GM12878 (cell line): ENCODE measurements at regions not wholly inside any gene's neighbourhood (a gene's known extent, or its start where the extent isn't known, plus 50 kb on each side); places are given as distances from the start of the nearest gene placed in this dataset.

ENCODE experiments used
- ATAC-seq: fragments of 200-7000 bp; cut with Tn5 transposase; 3 replicates; pipeline ENCODE4 v1.9.1; 2020; ENCODE audit warnings: mild to moderate bottlenecking, moderate library complexity
- BruUV-seq: library from RNA; stranded (reverse); fragments of 400-500 nt; replicated peaks from 2 replicates; lab custom pipeline; 2021; lab: Mats Ljungman, UMichigan
- CTCF ChIA-PET: fragments of 300-600 bp; sonication (Branson Sonifier 250); formaldehyde crosslinking; extraction: SDS; loops from one replicate; lab custom pipeline; 2021; ENCODE audit warnings: inconsistent platforms; lab: Yijun Ruan, JAX
- POLR2A ChIA-PET: fragments of 350-600 bp; formaldehyde crosslinking; extraction: SDS; loops from one replicate; lab custom pipeline; 2021; ENCODE audit warnings: inconsistent platforms; lab: Charles Lee
- RAD21 ChIA-PET: fragments of 300-600 bp; sonication (Branson Sonifier 250); formaldehyde crosslinking; loops from one replicate; lab custom pipeline; 2023; ENCODE audit warnings: antibody characterized with exemption; ENCODE audit not compliant: unreplicated experiment; lab: Charles Lee
- SMC1A ChIA-PET: fragments of 300-600 bp; sonication (Branson Sonifier 250); formaldehyde crosslinking; loops from one replicate; lab custom pipeline; 2023; ENCODE audit not compliant: unreplicated experiment, uncharacterized antibody; lab: Charles Lee
- DNase-seq: peaks from one replicate; pipeline ENCODE4 v3.0.0-alpha.2; 2011; ENCODE audit warnings: low read depth, low spot score
- FAIRE-seq: peaks from 3 replicates; lab custom pipeline; 2011; peaks lifted over from hg19 to GRCh38; lab: Jason Lieb, UNC
- H2AFZ ChIP-seq: 2 replicates; pipeline ENCODE4 v1.6.0; 2011; ENCODE audit warnings: low read depth, low read length, control low read depth; ENCODE audit not compliant: control insufficient read depth
- H3K27ac ChIP-seq: 2 replicates; pipeline ENCODE4 v1.5.1; 2011; ENCODE audit warnings: control low read depth; ENCODE audit not compliant: control insufficient read depth, insufficient read depth
- H3K27me3 ChIP-seq, 2 experiments: replicated peaks in 1 of 2; 2 replicates each; pipeline versions ENCODE4 v1.6.0 to v1.6.1; 2011; ENCODE audit warnings: low read length in 1 of 2; ENCODE audit not compliant: control insufficient read depth in 2 of 2, insufficient read depth in 2 of 2
- H3K36me3 ChIP-seq, 2 experiments: 2 replicates each; pipeline ENCODE4 v1.5.1; 2011; ENCODE audit warnings: low read length in 1 of 2; ENCODE audit not compliant: control insufficient read depth in 2 of 2, insufficient read depth in 2 of 2
- H3K4me1 ChIP-seq: 2 replicates; pipeline ENCODE4 v1.6.1; 2011; ENCODE audit warnings: mild to moderate bottlenecking, low read length, moderate library complexity, mixed read lengths; ENCODE audit not compliant: control insufficient read depth, insufficient read depth
- H3K4me2 ChIP-seq: 2 replicates; pipeline ENCODE4 v1.6.0; 2011; ENCODE audit warnings: control low read depth; ENCODE audit not compliant: control insufficient read depth, insufficient read depth
- H3K4me3 ChIP-seq: fragments of 200-600 bp; sonication (generic); 2 replicates; pipeline ENCODE4 v1.5.1; 2016
- H3K79me2 ChIP-seq: 2 replicates; pipeline ENCODE4 v1.6.0; 2011; ENCODE audit warnings: low read length; ENCODE audit not compliant: control insufficient read depth, insufficient read depth
- H3K9ac ChIP-seq: 2 replicates; pipeline ENCODE4 v1.8.0; 2011; ENCODE audit warnings: low read length, control low read depth, mixed read lengths; ENCODE audit not compliant: control insufficient read depth, insufficient read depth
- H3K9me3 ChIP-seq: replicated peaks from 3 replicates; pipeline ENCODE4 v1.5.1; 2011; ENCODE audit warnings: mild to moderate bottlenecking, low read length; ENCODE audit not compliant: control insufficient read depth, insufficient read depth
- H4K20me1 ChIP-seq: 2 replicates; pipeline ENCODE4 v1.6.0; 2011; ENCODE audit not compliant: control insufficient read depth, insufficient read depth
- RCOR1 ChIP-seq: conservative IDR thresholded peaks from 2 replicates; pipeline ENCODE4 v1.6.1; 2012; ENCODE audit warnings: low read depth, low read length, improper control_type of control experiment
- SRF ChIP-seq, 2 experiments: IDR thresholded peaks; 2 replicates each; pipeline ENCODE4 v1.6.1; 2011; ENCODE audit warnings: low read depth in 2 of 2, low read length in 2 of 2, mild to moderate bottlenecking in 1 of 2, moderate library complexity in 1 of 2
- WGBS: methylation state at CpG from one replicate; pipeline ENCODE4 v1.1.6; 2016; ENCODE audit warnings: low lambda C conversion rate; ENCODE audit not compliant: insufficient replicate concordance, insufficient coverage; ENCODE audit errors: missing lambda C conversion rate; 5-methylcytosine and 5-hydroxymethylcytosine counted together
- in situ Hi-C: fragments of 300-500 bp; cut with MboI; formaldehyde crosslinking; loops from 9 replicates; pipeline ENCODE4 v1.14.3; 2018; ENCODE audit warnings: mixed read lengths
- intact Hi-C: fragments of 100-400 bp; cut with micrococcal nuclease; formaldehyde crosslinking; loops from one replicate; pipeline ENCODE4 v1.14.2; 2022; ENCODE audit not compliant: unreplicated experiment
- TF ChIP-seq, protein P1 (sequence below), 3 experiments: IDR thresholded peaks in 2 of 3; conservative IDR thresholded peaks in 1 of 3; 2 replicates each; pipeline ENCODE4 v1.5.1; 2011; ENCODE audit warnings: low read depth in 3 of 3, low read length in 3 of 3, mild to moderate bottlenecking in 3 of 3, control low read depth in 2 of 3, moderate library complexity in 2 of 3, inconsistent platforms in 1 of 3, mixed read lengths in 1 of 3; ENCODE audit not compliant: control insufficient read depth in 2 of 3, insufficient read depth in 1 of 3; ENCODE audit errors: extremely low read depth in 1 of 3
- TF ChIP-seq, protein P2 (sequence below): fragments of 450-650 bp; IDR thresholded peaks from 2 replicates; pipeline ENCODE4 v1.6.1; 2017; ENCODE audit warnings: mild to moderate bottlenecking, moderate library complexity

DNA sequence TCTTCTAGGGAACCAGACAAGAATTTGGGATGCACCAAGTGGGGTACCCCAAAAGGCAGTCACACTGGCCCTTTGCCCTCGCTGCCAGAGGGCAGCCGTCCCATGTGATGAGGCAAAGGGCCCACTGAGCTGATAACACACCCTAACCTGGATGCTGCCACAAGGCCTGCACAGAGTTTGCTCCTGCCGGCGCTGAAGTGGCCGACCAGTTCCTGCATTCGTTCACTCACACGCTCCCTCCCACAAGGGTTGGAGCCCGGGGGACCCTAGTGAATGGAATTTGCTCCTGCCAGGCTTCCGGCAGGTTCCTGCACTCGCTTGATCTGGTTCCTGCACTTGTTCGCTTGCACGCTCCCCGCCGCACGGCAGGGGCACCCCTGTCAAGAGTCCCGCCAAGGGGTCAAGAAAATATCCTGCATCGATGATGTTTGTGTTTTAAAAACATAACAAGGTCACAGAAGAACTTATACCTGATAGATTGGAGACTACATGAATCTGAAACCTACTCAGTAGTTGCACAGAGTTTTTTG is 296.4 kb upstream of the VCX start:
- no peak for DNase-seq
- Histone ChIP-seq H3K27ac (no peak overlapping the region), H3K4me2 (no peak overlapping the region), H3K27me3 (no peaks in the 10 kb centered on the region), H2AFZ (no peak overlapping the region), H4K20me1 (no peaks in the 10 kb centered on the region), H3K9ac (no peak overlapping the region), H3K9me3 (no peaks in the 10 kb centered on the region), H3K79me2 (no peaks in the 10 kb centered on the region), H3K36me3 (no peaks in the 10 kb centered on the region), H3K4me1 (no peaks in the 10 kb centered on the region), H3K4me3 (no peak overlapping the region)
- TF ChIP-seq SRF (IDR thresholded peaks at IDR 0.05; ENCODE audit: low read depth in 2 of 2, low read length in 2 of 2): no peak
- TF ChIP-seq RCOR1: no peak
- TF ChIP-seq, protein P1, sequence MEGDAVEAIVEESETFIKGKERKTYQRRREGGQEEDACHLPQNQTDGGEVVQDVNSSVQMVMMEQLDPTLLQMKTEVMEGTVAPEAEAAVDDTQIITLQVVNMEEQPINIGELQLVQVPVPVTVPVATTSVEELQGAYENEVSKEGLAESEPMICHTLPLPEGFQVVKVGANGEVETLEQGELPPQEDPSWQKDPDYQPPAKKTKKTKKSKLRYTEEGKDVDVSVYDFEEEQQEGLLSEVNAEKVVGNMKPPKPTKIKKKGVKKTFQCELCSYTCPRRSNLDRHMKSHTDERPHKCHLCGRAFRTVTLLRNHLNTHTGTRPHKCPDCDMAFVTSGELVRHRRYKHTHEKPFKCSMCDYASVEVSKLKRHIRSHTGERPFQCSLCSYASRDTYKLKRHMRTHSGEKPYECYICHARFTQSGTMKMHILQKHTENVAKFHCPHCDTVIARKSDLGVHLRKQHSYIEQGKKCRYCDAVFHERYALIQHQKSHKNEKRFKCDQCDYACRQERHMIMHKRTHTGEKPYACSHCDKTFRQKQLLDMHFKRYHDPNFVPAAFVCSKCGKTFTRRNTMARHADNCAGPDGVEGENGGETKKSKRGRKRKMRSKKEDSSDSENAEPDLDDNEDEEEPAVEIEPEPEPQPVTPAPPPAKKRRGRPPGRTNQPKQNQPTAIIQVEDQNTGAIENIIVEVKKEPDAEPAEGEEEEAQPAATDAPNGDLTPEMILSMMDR (IDR thresholded peaks at IDR 0.05 in 2 of 3, conservative IDR thresholded peaks at IDR 0.05 in 1 of 3; ENCODE audit: control insufficient read depth in 2 of 3, extremely low read depth in 1 of 3, insufficient read depth in 1 of 3, low read depth in 3 of 3, low read length in 3 of 3): no peak
- TF ChIP-seq, protein P2, sequence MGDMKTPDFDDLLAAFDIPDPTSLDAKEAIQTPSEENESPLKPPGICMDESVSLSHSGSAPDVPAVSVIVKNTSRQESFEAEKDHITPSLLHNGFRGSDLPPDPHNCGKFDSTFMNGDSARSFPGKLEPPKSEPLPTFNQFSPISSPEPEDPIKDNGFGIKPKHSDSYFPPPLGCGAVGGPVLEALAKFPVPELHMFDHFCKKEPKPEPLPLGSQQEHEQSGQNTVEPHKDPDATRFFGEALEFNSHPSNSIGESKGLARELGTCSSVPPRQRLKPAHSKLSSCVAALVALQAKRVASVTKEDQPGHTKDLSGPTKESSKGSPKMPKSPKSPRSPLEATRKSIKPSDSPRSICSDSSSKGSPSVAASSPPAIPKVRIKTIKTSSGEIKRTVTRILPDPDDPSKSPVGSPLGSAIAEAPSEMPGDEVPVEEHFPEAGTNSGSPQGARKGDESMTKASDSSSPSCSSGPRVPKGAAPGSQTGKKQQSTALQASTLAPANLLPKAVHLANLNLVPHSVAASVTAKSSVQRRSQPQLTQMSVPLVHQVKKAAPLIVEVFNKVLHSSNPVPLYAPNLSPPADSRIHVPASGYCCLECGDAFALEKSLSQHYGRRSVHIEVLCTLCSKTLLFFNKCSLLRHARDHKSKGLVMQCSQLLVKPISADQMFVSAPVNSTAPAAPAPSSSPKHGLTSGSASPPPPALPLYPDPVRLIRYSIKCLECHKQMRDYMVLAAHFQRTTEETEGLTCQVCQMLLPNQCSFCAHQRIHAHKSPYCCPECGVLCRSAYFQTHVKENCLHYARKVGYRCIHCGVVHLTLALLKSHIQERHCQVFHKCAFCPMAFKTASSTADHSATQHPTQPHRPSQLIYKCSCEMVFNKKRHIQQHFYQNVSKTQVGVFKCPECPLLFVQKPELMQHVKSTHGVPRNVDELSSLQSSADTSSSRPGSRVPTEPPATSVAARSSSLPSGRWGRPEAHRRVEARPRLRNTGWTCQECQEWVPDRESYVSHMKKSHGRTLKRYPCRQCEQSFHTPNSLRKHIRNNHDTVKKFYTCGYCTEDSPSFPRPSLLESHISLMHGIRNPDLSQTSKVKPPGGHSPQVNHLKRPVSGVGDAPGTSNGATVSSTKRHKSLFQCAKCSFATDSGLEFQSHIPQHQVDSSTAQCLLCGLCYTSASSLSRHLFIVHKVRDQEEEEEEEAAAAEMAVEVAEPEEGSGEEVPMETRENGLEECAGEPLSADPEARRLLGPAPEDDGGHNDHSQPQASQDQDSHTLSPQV: no peak
- SMC1A ChIA-PET: no interaction called here
- intact Hi-C loops (no loop called here), in situ Hi-C loops (no loop called here)
- ATAC-seq: no peak
- CTCF ChIA-PET: no interaction called here
- POLR2A ChIA-PET: no interaction called here
- no TSS peak for BruUV-seq
- 51% methylated on average over 17 of the region's 17 CpGs for WGBS
- RAD21 ChIA-PET: no interaction called here
- FAIRE-seq: no peak
